Cardiac muscle cell (in vitro differentiated cells and primary cell): ENCODE measurements at regions not wholly inside any gene's neighbourhood (a gene's known extent, or its start where the extent isn't known, plus 50 kb on each side); places are given as distances from the start of the nearest gene placed in this dataset.

Experiments used
- DNase-seq, 2 donors: peaks; one replicate each; pipeline versions ENCODE4 v3.0.0 to v3.0.0-alpha.2; 2010 to 2017; ENCODE audit warnings: low read depth in 1 of 2, low spot score in 1 of 2
- H3K27ac ChIP-seq: fragments of 200-600 bp; sonication (generic); 2 replicates; pipeline ENCODE4 v1.5.1; 2016
- H3K27me3 ChIP-seq: fragments of 200-600 bp; sonication (generic); 2 replicates; pipeline ENCODE4 v1.6.0; 2016; ENCODE audit warnings: control low read depth
- H3K36me3 ChIP-seq: fragments of 200-600 bp; sonication (generic); 2 replicates; pipeline ENCODE4 v1.5.1; 2016; ENCODE audit warnings: control low read depth
- H3K4me1 ChIP-seq: fragments of 200-600 bp; sonication (generic); 2 replicates; pipeline ENCODE4 v1.8.1; 2017; ENCODE audit warnings: low read depth, mild to moderate bottlenecking, mixed run types
- H3K4me3 ChIP-seq: fragments of 200-600 bp; sonication (generic); 2 replicates; pipeline ENCODE4 v1.5.1; 2016; ENCODE audit warnings: mild to moderate bottlenecking
- H3K9me3 ChIP-seq: fragments of 200-600 bp; sonication (generic); 2 replicates; pipeline ENCODE4 v1.5.1; 2017; ENCODE audit warnings: low read depth, mild to moderate bottlenecking, control low read depth
- TF ChIP-seq, protein P1 (sequence below): IDR thresholded peaks from 2 replicates; pipeline ENCODE4 v1.5.1; 2012; ENCODE audit warnings: low read depth, mild to moderate bottlenecking, low read length

DNA sequence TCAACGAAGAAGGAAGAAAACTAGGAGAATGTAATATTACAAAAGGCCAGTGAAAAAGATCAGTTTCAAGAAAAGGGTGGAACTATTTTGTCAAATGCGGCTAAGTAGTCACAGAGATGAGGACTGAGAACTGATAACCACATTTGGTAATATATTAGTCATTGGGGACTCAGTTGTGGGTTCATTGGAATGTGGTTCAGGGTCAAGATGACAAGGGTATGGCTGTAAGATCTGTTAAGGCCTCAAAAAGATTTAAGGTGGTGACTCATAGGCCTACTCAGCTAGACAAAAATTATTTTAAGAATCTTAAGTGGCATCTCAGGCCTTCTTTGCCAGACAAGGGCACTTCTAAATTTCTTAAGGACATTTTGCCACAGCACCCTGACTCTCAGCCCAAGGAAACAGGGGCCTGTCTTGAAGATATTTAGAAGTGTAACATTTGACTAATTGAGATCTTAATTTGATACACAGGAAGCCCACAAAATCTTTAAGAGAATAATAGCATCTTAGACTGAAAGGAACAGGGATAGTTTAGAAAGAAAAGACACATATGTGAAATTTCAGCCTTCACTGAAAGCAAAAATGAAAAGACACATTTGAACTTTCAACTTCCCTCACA lies 81.3 kb downstream of the STRADB start:
- Histone ChIP-seq H3K9me3 (no peaks in the 10 kb centered on the region), H3K27me3 (no peaks in the 10 kb centered on the region), H3K4me1 (no peaks in the 10 kb centered on the region), H3K36me3 (no peaks in the 10 kb centered on the region), H3K4me3 (no peak overlapping the region), H3K27ac (no peak overlapping the region)
- DNase-seq: peak in 1 of 2 donors; percentile 67
- TF ChIP-seq, protein P1, sequence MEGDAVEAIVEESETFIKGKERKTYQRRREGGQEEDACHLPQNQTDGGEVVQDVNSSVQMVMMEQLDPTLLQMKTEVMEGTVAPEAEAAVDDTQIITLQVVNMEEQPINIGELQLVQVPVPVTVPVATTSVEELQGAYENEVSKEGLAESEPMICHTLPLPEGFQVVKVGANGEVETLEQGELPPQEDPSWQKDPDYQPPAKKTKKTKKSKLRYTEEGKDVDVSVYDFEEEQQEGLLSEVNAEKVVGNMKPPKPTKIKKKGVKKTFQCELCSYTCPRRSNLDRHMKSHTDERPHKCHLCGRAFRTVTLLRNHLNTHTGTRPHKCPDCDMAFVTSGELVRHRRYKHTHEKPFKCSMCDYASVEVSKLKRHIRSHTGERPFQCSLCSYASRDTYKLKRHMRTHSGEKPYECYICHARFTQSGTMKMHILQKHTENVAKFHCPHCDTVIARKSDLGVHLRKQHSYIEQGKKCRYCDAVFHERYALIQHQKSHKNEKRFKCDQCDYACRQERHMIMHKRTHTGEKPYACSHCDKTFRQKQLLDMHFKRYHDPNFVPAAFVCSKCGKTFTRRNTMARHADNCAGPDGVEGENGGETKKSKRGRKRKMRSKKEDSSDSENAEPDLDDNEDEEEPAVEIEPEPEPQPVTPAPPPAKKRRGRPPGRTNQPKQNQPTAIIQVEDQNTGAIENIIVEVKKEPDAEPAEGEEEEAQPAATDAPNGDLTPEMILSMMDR: no peak
